Breast epithelium (tissue), 3 donors: ENCODE measurements at regions not wholly inside any gene's neighbourhood (a gene's known extent, or its start where the extent isn't known, plus 50 kb on each side); places are given as distances from the start of the nearest gene placed in this dataset.

ENCODE experiments used
- POLR2AphosphoS5 ChIP-seq, 3 donors: sonication (generic); formaldehyde crosslinking; IDR thresholded peaks; one replicate each; pipeline ENCODE4 v1.6.1; 2017; ENCODE audit warnings: antibody characterized with exemption in 3 of 3
- TF ChIP-seq, protein P1 (sequence below), 3 donors: fragments of 450-650 bp; IDR thresholded peaks; one replicate each; pipeline ENCODE4 v1.5.1; 2016 to 2017; ENCODE audit warnings: antibody characterized with exemption in 3 of 3, mild to moderate bottlenecking in 3 of 3, moderate library complexity in 3 of 3

DNA sequence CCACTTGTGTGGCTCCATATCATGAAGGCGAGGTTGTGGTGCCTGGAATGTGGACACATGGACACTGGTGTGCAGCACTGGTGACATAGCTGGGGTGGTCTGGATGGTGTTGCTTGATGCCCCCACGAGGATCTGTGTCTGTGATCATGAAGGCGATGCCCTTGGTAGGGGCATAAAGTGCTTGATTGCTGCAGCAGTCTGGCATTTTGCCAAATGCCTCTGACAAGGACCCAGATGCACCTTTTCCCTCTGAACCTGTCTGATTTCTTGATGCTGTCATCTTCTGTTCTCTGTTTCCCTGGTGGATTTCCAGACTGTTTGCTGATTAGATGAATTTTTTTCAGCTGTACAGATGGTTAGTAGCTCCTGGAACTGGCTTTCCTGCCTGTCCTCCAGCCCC, 752.0 kb upstream of the HS6ST1 start:
- TF ChIP-seq, protein P1, sequence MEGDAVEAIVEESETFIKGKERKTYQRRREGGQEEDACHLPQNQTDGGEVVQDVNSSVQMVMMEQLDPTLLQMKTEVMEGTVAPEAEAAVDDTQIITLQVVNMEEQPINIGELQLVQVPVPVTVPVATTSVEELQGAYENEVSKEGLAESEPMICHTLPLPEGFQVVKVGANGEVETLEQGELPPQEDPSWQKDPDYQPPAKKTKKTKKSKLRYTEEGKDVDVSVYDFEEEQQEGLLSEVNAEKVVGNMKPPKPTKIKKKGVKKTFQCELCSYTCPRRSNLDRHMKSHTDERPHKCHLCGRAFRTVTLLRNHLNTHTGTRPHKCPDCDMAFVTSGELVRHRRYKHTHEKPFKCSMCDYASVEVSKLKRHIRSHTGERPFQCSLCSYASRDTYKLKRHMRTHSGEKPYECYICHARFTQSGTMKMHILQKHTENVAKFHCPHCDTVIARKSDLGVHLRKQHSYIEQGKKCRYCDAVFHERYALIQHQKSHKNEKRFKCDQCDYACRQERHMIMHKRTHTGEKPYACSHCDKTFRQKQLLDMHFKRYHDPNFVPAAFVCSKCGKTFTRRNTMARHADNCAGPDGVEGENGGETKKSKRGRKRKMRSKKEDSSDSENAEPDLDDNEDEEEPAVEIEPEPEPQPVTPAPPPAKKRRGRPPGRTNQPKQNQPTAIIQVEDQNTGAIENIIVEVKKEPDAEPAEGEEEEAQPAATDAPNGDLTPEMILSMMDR (IDR thresholded peaks at IDR 0.05) = no peak
- no peak for TF ChIP-seq POLR2AphosphoS5 (IDR thresholded peaks at IDR 0.05)
